ENCODE measurements at regions not wholly inside any gene's neighbourhood (a gene's known extent, or its start where the extent isn't known, plus 50 kb on each side); places are given as distances from the start of the nearest gene placed in this dataset.
A peak's percentile ranks its signal among the peaks of the same experiment; 100 is the strongest.

DNA sequence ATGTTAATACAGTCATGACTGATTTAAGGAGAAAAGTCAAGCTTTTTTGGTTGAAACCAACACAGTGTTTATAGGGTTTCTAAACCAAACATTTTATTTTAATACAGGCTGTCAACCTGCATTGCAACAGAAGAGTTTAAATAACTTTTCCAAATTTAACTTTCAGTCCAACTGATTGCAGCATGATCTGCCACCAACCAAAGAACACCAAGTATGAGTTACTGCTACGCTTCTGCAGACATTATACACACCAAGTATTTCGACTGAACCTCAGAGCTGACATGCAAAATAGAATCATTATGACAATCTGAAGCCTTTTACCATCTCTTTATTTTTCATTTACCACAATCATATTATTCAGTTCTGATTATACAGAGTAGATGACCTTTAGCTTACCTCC, 151.2 kb upstream of the DST start:
- H3K4me1 ChIP-seq (ENCODE audit: insufficient read depth, poor library complexity, severe bottlenecking): peaks cover 32% of the 10 kb centered on the region

DNA sequence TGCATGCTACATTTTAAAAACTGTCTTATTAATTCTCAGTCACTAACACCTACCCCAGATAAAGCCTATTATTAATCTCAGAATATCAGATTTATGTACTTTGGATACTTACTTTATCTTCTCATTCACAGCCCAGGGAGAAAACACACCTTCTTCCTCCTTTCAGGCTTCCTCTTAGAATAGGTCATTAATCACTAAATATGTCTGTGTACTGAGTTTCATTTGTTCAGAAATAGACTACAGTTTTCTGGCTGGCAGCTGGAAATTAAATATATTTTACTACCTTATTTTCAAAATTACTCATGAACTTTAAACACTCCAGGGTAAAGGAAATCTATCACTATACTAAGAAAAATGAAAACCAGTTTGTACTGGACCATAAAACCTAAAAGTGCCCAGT, 147.7 kb upstream of the DST start:
- H3K4me1 ChIP-seq (ENCODE audit: insufficient read depth, poor library complexity, severe bottlenecking): peaks cover 15% of the 10 kb centered on the region
- no peaks in the 10 kb centered on the region for H3K27me3 ChIP-seq (ENCODE audit: insufficient read depth, poor library complexity, severe bottlenecking)
- ATAC-seq (ENCODE audit: low read depth) (no peak), DNase-seq (ENCODE audit: low spot score) (no peak)
- H3K27ac ChIP-seq (ENCODE audit: poor library complexity, severe bottlenecking): peak overlapping the region; percentile 11
- TF ChIP-seq, protein P1, sequence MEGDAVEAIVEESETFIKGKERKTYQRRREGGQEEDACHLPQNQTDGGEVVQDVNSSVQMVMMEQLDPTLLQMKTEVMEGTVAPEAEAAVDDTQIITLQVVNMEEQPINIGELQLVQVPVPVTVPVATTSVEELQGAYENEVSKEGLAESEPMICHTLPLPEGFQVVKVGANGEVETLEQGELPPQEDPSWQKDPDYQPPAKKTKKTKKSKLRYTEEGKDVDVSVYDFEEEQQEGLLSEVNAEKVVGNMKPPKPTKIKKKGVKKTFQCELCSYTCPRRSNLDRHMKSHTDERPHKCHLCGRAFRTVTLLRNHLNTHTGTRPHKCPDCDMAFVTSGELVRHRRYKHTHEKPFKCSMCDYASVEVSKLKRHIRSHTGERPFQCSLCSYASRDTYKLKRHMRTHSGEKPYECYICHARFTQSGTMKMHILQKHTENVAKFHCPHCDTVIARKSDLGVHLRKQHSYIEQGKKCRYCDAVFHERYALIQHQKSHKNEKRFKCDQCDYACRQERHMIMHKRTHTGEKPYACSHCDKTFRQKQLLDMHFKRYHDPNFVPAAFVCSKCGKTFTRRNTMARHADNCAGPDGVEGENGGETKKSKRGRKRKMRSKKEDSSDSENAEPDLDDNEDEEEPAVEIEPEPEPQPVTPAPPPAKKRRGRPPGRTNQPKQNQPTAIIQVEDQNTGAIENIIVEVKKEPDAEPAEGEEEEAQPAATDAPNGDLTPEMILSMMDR (IDR thresholded peaks at IDR 0.05; ENCODE audit: poor library complexity, severe bottlenecking): no peak
- H3K36me3 ChIP-seq (ENCODE audit: low read depth): no peaks in the 10 kb centered on the region
- H3K4me3 ChIP-seq (ENCODE audit: severe bottlenecking): no peak overlapping the region
- H3K9me3 ChIP-seq (ENCODE audit: severe bottlenecking): no peaks in the 10 kb centered on the region

More for the DNA sequence above, 151.2 kb upstream of the DST start:
- DNase-seq (ENCODE audit: low spot score): no peak
- TF ChIP-seq, protein P1 (IDR thresholded peaks at IDR 0.05; ENCODE audit: poor library complexity, severe bottlenecking): no peak
- H3K36me3 ChIP-seq (ENCODE audit: low read depth): no peaks in the 10 kb centered on the region
- H3K27me3 ChIP-seq (ENCODE audit: insufficient read depth, poor library complexity, severe bottlenecking): no peaks in the 10 kb centered on the region
- H3K9me3 ChIP-seq (ENCODE audit: severe bottlenecking): no peaks in the 10 kb centered on the region
- ATAC-seq (ENCODE audit: low read depth): no peak
- H3K27ac ChIP-seq (ENCODE audit: poor library complexity, severe bottlenecking): no peak overlapping the region
- H3K4me3 ChIP-seq (ENCODE audit: severe bottlenecking): no peak overlapping the region

DNA sequence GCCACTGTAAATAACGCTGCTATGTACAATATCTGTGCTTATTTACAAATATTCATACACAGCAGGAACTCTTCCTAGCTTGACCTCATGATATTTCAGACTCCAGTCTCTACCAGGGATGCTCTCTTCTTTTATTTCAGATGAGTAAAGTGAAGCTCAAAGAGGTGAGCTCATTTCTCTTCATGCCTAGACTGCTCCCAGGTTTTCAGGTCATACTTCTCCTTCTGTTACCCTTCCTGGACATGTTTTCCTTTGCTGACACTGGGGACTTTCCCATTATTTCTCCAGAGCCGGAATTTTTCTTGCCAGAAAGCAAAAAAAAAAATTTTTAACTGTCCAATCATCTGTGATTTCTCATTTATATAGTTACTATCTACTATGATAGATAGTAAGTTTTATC, 147.2 kb upstream of the DST start:
- H3K27ac ChIP-seq (ENCODE audit: poor library complexity, severe bottlenecking): peak overlapping the region; percentile 11
- H3K36me3 ChIP-seq (ENCODE audit: low read depth): no peaks in the 10 kb centered on the region
- H3K27me3 ChIP-seq (ENCODE audit: insufficient read depth, poor library complexity, severe bottlenecking): no peaks in the 10 kb centered on the region
- H3K4me3 ChIP-seq (ENCODE audit: severe bottlenecking): no peak overlapping the region
- peaks cover 15% of the 10 kb centered on the region for H3K4me1 ChIP-seq (ENCODE audit: insufficient read depth, poor library complexity, severe bottlenecking)
- DNase-seq (ENCODE audit: low spot score) (no peak), ATAC-seq (ENCODE audit: low read depth) (peak; percentile 71; the same call in 2 of the 3 replicates)
- TF ChIP-seq, protein P1 (IDR thresholded peaks at IDR 0.05; ENCODE audit: poor library complexity, severe bottlenecking): no peak
- H3K9me3 ChIP-seq (ENCODE audit: severe bottlenecking): no peaks in the 10 kb centered on the region

DNA sequence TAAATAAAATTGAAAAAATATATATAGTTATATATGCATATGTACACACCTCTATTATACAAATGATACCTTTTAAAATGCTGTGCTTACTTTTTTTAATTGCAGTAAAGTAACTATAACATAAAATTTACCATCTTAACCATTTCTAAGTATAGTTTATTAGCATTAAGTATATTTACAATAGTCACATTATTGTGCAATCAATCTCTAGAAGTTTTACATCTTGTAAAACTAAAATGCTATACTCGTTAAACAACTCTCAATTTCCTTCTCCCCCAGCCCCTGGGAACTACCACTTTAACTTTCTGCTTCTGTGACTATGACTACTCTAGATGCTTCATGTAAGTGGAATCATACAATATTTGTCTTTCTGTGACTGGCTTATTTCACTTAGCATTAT, 146.7 kb upstream of the DST start:
- Histone ChIP-seq H3K9me3 (ENCODE audit: severe bottlenecking) (no peaks in the 10 kb centered on the region), H3K4me3 (ENCODE audit: severe bottlenecking) (no peak overlapping the region), H3K36me3 (ENCODE audit: low read depth) (no peaks in the 10 kb centered on the region), H3K4me1 (ENCODE audit: insufficient read depth, poor library complexity, severe bottlenecking) (peaks cover 15% of the 10 kb centered on the region), H3K27me3 (ENCODE audit: insufficient read depth, poor library complexity, severe bottlenecking) (no peaks in the 10 kb centered on the region), H3K27ac (ENCODE audit: poor library complexity, severe bottlenecking) (peak overlapping the region; percentile 11)
- ATAC-seq (ENCODE audit: low read depth): no peak
- DNase-seq (ENCODE audit: low spot score): no peak
- TF ChIP-seq, protein P1 (IDR thresholded peaks at IDR 0.05; ENCODE audit: poor library complexity, severe bottlenecking): no peak

DNA sequence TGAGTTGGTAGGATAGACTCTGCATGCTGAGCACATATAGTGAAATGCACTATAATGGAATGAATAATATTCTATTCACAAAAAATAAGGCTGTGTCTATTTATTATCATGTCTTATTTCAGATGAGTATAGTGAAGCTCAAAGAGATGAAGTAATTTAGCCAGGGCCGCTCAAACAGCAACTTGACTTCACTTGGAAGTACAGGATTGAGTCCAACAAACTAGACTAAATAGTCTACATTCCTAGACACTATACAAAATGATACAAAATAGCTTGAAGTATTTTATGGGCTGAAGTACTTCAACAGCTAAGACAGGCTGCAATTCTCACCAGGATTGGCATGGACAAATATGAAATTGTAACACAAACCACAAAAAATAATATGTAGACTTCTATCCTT, 144.5 kb upstream of the DST start:
- no peak overlapping the region for H3K4me3 ChIP-seq (ENCODE audit: severe bottlenecking)
- H3K9me3 ChIP-seq (ENCODE audit: severe bottlenecking): no peaks in the 10 kb centered on the region
- H3K4me1 ChIP-seq (ENCODE audit: insufficient read depth, poor library complexity, severe bottlenecking): peaks cover 15% of the 10 kb centered on the region
- H3K27me3 ChIP-seq (ENCODE audit: insufficient read depth, poor library complexity, severe bottlenecking): no peaks in the 10 kb centered on the region
- DNase-seq (ENCODE audit: low spot score): no peak
- H3K27ac ChIP-seq (ENCODE audit: poor library complexity, severe bottlenecking): no peak overlapping the region
- no peak for ATAC-seq (ENCODE audit: low read depth)
- no peaks in the 10 kb centered on the region for H3K36me3 ChIP-seq (ENCODE audit: low read depth)
- TF ChIP-seq, protein P1 (IDR thresholded peaks at IDR 0.05; ENCODE audit: poor library complexity, severe bottlenecking): no peak
